DMS79 treated with DMSO at 0.1 percent for 48 hours (cell line): ENCODE measurements at regions not wholly inside any gene's neighbourhood (a gene's known extent, or its start where the extent isn't known, plus 50 kb on each side); places are given as distances from the start of the nearest gene placed in this dataset.
A peak's percentile ranks its signal among the peaks of the same experiment; 100 is the strongest.
"Not testable (repeated sequence)": the region's sequence is repeated elsewhere in the genome, so short reads cannot be mapped to it uniquely, and the experiment has no call there.

Source experiments
- DNase-seq: peaks from one replicate; lab custom pipeline; 2025; lab: John Stamatoyannopoulos, UW

- DNase-seq, result not testable (repeated sequence)
Observed at GRCh38 chr9:129545876-129546275, 75.0 kb downstream of the C9orf50 start.

GRCh38 chr9:129544761-129545160, 76.1 kb downstream of the C9orf50 start:
- DNase-seq, result no peak

- no peak for DNase-seq
Observed at GRCh38 chr9:129542741-129543140, 78.2 kb downstream of the C9orf50 start.

- DNase-seq, result no peak
Observed at GRCh38 chr9:129541270-129541669, 79.6 kb downstream of the C9orf50 start.

- no peak for DNase-seq
Observed at GRCh38 chr9:129539446-129539845, 81.5 kb downstream of the C9orf50 start.

- not testable (repeated sequence) for DNase-seq
Observed at GRCh38 chr9:129531860-129532402, 89.0 kb downstream of the C9orf50 start.

- not testable (repeated sequence) for DNase-seq
Observed at GRCh38 chr9:129527955-129528354, 92.9 kb downstream of the C9orf50 start.

- peak; percentile 60 for DNase-seq
Observed at GRCh38 chr9:129525656-129526196, 95.2 kb downstream of the C9orf50 start.

- no peak for DNase-seq
Observed at GRCh38 chr9:129524582-129525270, 96.2 kb downstream of the C9orf50 start.

GRCh38 chr9:129523943-129524581, 96.8 kb downstream of the C9orf50 start:
- no peak for DNase-seq

- DNase-seq, result no peak
Observed at GRCh38 chr9:129522351-129522750, 98.5 kb downstream of the C9orf50 start.

- no peak for DNase-seq
Observed at GRCh38 chr9:129520082-129520481, 100.8 kb downstream of the C9orf50 start.

GRCh38 chr9:129518074-129518473, 102.8 kb downstream of the C9orf50 start:
- no peak for DNase-seq

GRCh38 chr9:129517006-129517405, 103.9 kb downstream of the C9orf50 start:
- no peak for DNase-seq

- no peak for DNase-seq
Observed at GRCh38 chr9:129514891-129515290, 106.0 kb downstream of the C9orf50 start.

- no peak for DNase-seq
Observed at GRCh38 chr9:129514497-129514867, 106.4 kb downstream of the C9orf50 start.

- no peak for DNase-seq
Observed at GRCh38 chr9:129513856-129514496, 106.9 kb downstream of the C9orf50 start.

GRCh38 chr9:129513282-129513681, 107.6 kb downstream of the C9orf50 start:
- DNase-seq, result no peak

- DNase-seq, result no peak
Observed at GRCh38 chr9:129511285-129511900, 109.5 kb downstream of the C9orf50 start.

- DNase-seq, result no peak
Observed at GRCh38 chr9:129509533-129509928, 111.4 kb downstream of the C9orf50 start.

- DNase-seq, result no peak
Observed at GRCh38 chr9:129507805-129508204, 113.1 kb downstream of the C9orf50 start.

- no peak for DNase-seq
Observed at GRCh38 chr9:129506892-129507291, 114.0 kb downstream of the C9orf50 start.
